CD4-positive, CD25-positive, alpha-beta regulatory T cell (primary cell): ENCODE measurements at regions not wholly inside any gene's neighbourhood (a gene's known extent, or its start where the extent isn't known, plus 50 kb on each side); places are given as distances from the start of the nearest gene placed in this dataset.

Experiments used
- ATAC-seq, 2 donors: fragments of 150-1000 bp; cut with Tn5 transposase; one replicate each; pipeline ENCODE4 v1.10.0; 2021; ENCODE audit warnings: low read depth in 2 of 2, moderate number of reproducible peaks in 2 of 2, moderate library complexity in 1 of 2
- DNase-seq, 3 donors: peaks; one replicate each; pipeline versions ENCODE4 v3.0.0 to v3.0.0-alpha.2; 2012 to 2022; ENCODE audit warnings: mixed read lengths in 1 of 3
- H3K27ac ChIP-seq: one replicate; pipeline ENCODE4 v1.7.0; 2013; ENCODE audit warnings: mild to moderate bottlenecking, low read length; ENCODE audit not compliant: insufficient read depth, poor library complexity, severe bottlenecking
- H3K27me3 ChIP-seq: one replicate; pipeline ENCODE4 v1.7.0; 2013; ENCODE audit warnings: low read length; ENCODE audit not compliant: control insufficient read depth, insufficient read depth
- H3K36me3 ChIP-seq: one replicate; pipeline ENCODE4 v1.7.0; 2013; ENCODE audit warnings: mild to moderate bottlenecking, low read length, moderate library complexity; ENCODE audit not compliant: control insufficient read depth, insufficient read depth
- H3K4me1 ChIP-seq: 2 replicates; pipeline ENCODE4 v1.7.0; 2013; ENCODE audit warnings: mild to moderate bottlenecking, low read length; ENCODE audit not compliant: insufficient read depth, control insufficient read depth, poor library complexity, severe bottlenecking
- H3K4me3 ChIP-seq: one replicate; pipeline ENCODE4 v1.7.0; 2013; ENCODE audit warnings: low read depth, mild to moderate bottlenecking, low read length, moderate library complexity
- H3K9me3 ChIP-seq, 2 experiments: 1 replicate in 1 of 2; 2 replicates in 1 of 2; pipeline ENCODE4 v1.7.0; 2013; ENCODE audit warnings: low read length in 2 of 2, mild to moderate bottlenecking in 1 of 2, moderate library complexity in 1 of 2; ENCODE audit not compliant: control insufficient read depth in 2 of 2
- H3K27ac Mint-ChIP-seq, 3 donors: one replicate each; pipeline ENCODE4 v1.8.0; 2020 to 2022; ENCODE audit warnings: mild to moderate bottlenecking in 3 of 3, mixed read lengths in 3 of 3, moderate library complexity in 2 of 3
- H3K27me3 Mint-ChIP-seq: one replicate; pipeline ENCODE4 v1.8.0; 2022; ENCODE audit warnings: mild to moderate bottlenecking, mixed read lengths
- H3K36me3 Mint-ChIP-seq: one replicate; pipeline ENCODE4 v1.8.0; 2020; ENCODE audit warnings: mixed read lengths
- H3K4me1 Mint-ChIP-seq, 4 donors: one replicate each; pipeline ENCODE4 v1.8.0; 2020 to 2022; ENCODE audit warnings: mixed read lengths in 4 of 4, mild to moderate bottlenecking in 1 of 4
- H3K4me3 Mint-ChIP-seq, 4 donors: one replicate each; pipeline ENCODE4 v1.8.0; 2020 to 2022; ENCODE audit warnings: mild to moderate bottlenecking in 4 of 4, mixed read lengths in 4 of 4, moderate library complexity in 3 of 4
- H3K9me3 Mint-ChIP-seq, 7 donors: one replicate each; pipeline ENCODE4 v1.8.0; 2020 to 2022; ENCODE audit warnings: mixed read lengths in 7 of 7, mild to moderate bottlenecking in 3 of 7, moderate library complexity in 2 of 7

GRCh38 chr2:164090533-164090932 is 354.7 kb upstream of the FIGN start:
- no peak overlapping the region for H3K27ac Mint-ChIP-seq
- no peaks in the 10 kb centered on the region for H3K9me3 ChIP-seq
- DNase-seq (no peak), ATAC-seq (no peak)
- H3K9me3 Mint-ChIP-seq: peaks cover 2 to 20% (median 7%) of the 10 kb centered on the region in 7 donors
- no peaks in the 10 kb centered on the region for H3K36me3 Mint-ChIP-seq
- H3K4me3 ChIP-seq: no peak overlapping the region
- H3K27me3 Mint-ChIP-seq: no peaks in the 10 kb centered on the region
- no peak overlapping the region for H3K27ac ChIP-seq
- no peaks in the 10 kb centered on the region for H3K36me3 ChIP-seq
- no peaks in the 10 kb centered on the region for H3K27me3 ChIP-seq
- H3K4me1 Mint-ChIP-seq: no peaks in the 10 kb centered on the region
- H3K4me3 Mint-ChIP-seq: no peak overlapping the region
- H3K4me1 ChIP-seq: no peaks in the 10 kb centered on the region

DNA sequence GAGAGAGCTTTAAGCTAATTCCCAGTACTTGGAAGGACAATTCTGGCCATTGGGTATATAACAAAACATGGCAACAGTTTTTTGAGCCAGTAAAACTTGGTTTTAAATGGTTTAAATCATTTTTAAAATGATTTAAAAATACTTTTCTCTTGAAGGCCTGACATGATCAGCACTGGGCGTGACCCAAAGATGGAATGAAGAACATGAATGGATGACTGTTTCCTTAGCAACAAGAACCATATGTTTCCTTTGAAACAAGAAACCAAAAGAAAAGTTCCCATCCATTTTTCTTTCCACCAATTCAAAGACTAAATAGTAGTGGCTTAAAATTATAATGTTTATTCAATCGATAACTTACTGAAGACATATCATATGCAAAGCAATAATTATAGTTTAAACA is 348.3 kb upstream of the FIGN start:
- no peak overlapping the region for H3K27ac Mint-ChIP-seq
- Histone ChIP-seq H3K4me1 (no peaks in the 10 kb centered on the region), H3K9me3 (peaks cover 0 to 3% of the 10 kb centered on the region in 2 experiments), H3K27me3 (no peaks in the 10 kb centered on the region), H3K4me3 (no peak overlapping the region), H3K36me3 (no peaks in the 10 kb centered on the region), H3K27ac (no peak overlapping the region)
- H3K4me3 Mint-ChIP-seq: no peak overlapping the region
- ATAC-seq: no peak
- H3K4me1 Mint-ChIP-seq: no peaks in the 10 kb centered on the region
- peaks cover 0 to 16% (median 4%) of the 10 kb centered on the region in 7 donors for H3K9me3 Mint-ChIP-seq
- H3K36me3 Mint-ChIP-seq: no peaks in the 10 kb centered on the region
- H3K27me3 Mint-ChIP-seq: no peaks in the 10 kb centered on the region
- no peak for DNase-seq

- H3K4me1 ChIP-seq: no peaks in the 10 kb centered on the region
- no peak overlapping the region for H3K27ac ChIP-seq
- no peaks in the 10 kb centered on the region for H3K27me3 Mint-ChIP-seq
- no peaks in the 10 kb centered on the region for H3K36me3 ChIP-seq
- no peak for ATAC-seq
- H3K27me3 ChIP-seq: no peaks in the 10 kb centered on the region
- H3K9me3 Mint-ChIP-seq: peaks cover 0 to 31% (median 6%) of the 10 kb centered on the region in 7 donors
- no peak for DNase-seq
- no peak overlapping the region for H3K4me3 ChIP-seq
- no peak overlapping the region for H3K27ac Mint-ChIP-seq
- H3K9me3 ChIP-seq: peaks cover 0 to 3% of the 10 kb centered on the region in 2 experiments
- H3K36me3 Mint-ChIP-seq: no peaks in the 10 kb centered on the region
- H3K4me3 Mint-ChIP-seq: no peak overlapping the region
- H3K4me1 Mint-ChIP-seq: no peaks in the 10 kb centered on the region
Measured at GRCh38 chr2:164080486-164080885, 344.7 kb upstream of the FIGN start.

- H3K27me3 ChIP-seq: no peaks in the 10 kb centered on the region
- Mint-ChIP-seq H3K36me3 (no peaks in the 10 kb centered on the region), H3K4me1 (no peaks in the 10 kb centered on the region), H3K27me3 (no peaks in the 10 kb centered on the region), H3K4me3 (no peak overlapping the region), H3K27ac (no peak overlapping the region), H3K9me3 (peaks cover 0 to 33% (median 4%) of the 10 kb centered on the region in 7 donors)
- H3K9me3 ChIP-seq: peaks cover 0 to 3% of the 10 kb centered on the region in 2 experiments
- DNase-seq (no peak), ATAC-seq (no peak)
- no peak overlapping the region for H3K4me3 ChIP-seq
- H3K36me3 ChIP-seq: no peaks in the 10 kb centered on the region
- no peaks in the 10 kb centered on the region for H3K4me1 ChIP-seq
- H3K27ac ChIP-seq: no peak overlapping the region
Measured at GRCh38 chr2:164079258-164079657, 343.4 kb upstream of the FIGN start.

DNA sequence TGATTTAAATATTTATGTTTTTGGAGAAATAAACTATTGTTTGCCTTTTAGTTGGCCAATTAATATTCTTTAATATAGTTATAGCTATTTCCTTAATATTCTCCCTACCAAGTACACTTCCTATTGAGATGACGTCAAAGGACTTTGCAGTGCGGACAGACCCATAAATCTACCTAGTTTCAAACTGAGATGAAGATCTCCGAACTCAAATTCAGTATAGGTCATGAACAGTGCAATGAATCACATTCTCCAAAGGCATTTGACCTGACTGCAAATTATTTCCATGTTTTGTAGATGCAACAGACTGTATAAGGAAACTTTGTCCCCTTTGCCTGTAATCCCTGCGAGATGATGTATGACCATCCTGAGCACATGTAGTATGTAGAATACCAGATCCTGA is 342.6 kb upstream of the FIGN start:
- no peaks in the 10 kb centered on the region for H3K36me3 Mint-ChIP-seq

DNA sequence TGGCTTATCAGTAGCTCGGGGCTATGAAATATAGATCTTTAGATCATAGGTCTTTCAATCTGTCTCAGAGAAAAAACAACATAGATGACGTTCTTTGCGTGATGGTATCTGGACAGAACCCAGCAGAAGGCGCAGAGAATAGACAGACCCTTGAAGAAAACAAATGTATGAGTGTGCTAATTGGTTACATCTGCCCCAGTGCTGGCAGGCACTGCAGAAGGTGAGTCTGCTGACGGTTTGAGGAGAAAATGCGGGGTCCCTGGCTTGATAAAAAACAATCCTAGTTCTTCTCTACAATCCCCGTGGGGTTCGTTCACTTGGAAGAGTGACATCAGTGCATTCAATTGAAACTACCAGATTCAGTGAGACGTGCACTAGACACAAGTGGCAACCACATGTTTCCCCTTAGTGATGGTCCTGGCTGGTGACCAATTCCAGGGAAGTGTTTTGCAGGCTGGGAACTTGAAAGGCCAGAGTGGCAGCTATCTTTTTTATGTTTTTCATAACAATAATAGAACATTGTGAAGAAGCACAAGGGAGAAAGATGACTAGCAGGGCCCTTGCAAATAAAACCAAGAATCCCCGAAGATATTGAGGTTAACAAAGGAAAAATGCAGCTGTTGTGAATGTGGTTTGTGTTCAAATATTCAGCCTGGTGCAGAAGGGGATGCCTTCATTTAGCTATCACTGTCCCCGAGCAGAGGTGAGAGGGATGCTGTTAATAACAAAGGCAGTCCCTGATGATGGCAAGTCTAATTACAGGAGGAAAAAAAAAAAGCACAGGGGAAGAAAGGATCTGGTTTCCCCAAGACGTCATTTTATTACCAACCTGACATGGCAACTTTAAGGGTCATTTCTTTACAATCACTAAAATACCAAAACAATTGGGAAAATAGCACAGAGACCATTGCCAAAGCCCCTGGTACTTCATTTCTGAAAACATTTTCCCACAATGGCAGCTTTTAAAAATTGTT is 337.6 kb upstream of the FIGN start:
- Mint-ChIP-seq H3K27ac (no peak overlapping the region), H3K4me1 (no peaks in the 10 kb centered on the region), H3K27me3 (no peaks in the 10 kb centered on the region), H3K36me3 (no peaks in the 10 kb centered on the region), H3K9me3 (peaks cover 0 to 18% (median 5%) of the 10 kb centered on the region in 7 donors), H3K4me3 (no peak overlapping the region)
- DNase-seq (no peak), ATAC-seq (no peak)
- Histone ChIP-seq H3K36me3 (no peaks in the 10 kb centered on the region), H3K27me3 (no peaks in the 10 kb centered on the region), H3K4me3 (no peak overlapping the region), H3K9me3 (no peaks in the 10 kb centered on the region), H3K27ac (no peak overlapping the region), H3K4me1 (no peaks in the 10 kb centered on the region)

More for the DNA sequence above, 342.6 kb upstream of the FIGN start:
- Mint-ChIP-seq H3K4me1 (no peaks in the 10 kb centered on the region), H3K27ac (no peak overlapping the region), H3K27me3 (no peaks in the 10 kb centered on the region), H3K9me3 (peaks cover 0 to 28% (median 5%) of the 10 kb centered on the region in 7 donors), H3K4me3 (no peak overlapping the region)
- Histone ChIP-seq H3K27ac (no peak overlapping the region), H3K9me3 (peaks cover 0 to 3% of the 10 kb centered on the region in 2 experiments), H3K27me3 (no peaks in the 10 kb centered on the region), H3K36me3 (no peaks in the 10 kb centered on the region), H3K4me1 (no peaks in the 10 kb centered on the region), H3K4me3 (no peak overlapping the region)
- DNase-seq (no peak), ATAC-seq (no peak)

GRCh38 chr2:164069540-164069939 is 333.7 kb upstream of the FIGN start:
- no peak for DNase-seq
- no peaks in the 10 kb centered on the region for H3K36me3 Mint-ChIP-seq
- Histone ChIP-seq H3K4me3 (no peak overlapping the region), H3K27ac (no peak overlapping the region), H3K36me3 (no peaks in the 10 kb centered on the region), H3K4me1 (no peaks in the 10 kb centered on the region), H3K9me3 (no peaks in the 10 kb centered on the region), H3K27me3 (no peaks in the 10 kb centered on the region)
- peaks cover 0 to 16% (median 2%) of the 10 kb centered on the region in 7 donors for H3K9me3 Mint-ChIP-seq
- H3K4me3 Mint-ChIP-seq: no peak overlapping the region
- H3K27ac Mint-ChIP-seq: no peak overlapping the region
- H3K27me3 Mint-ChIP-seq: no peaks in the 10 kb centered on the region
- no peaks in the 10 kb centered on the region for H3K4me1 Mint-ChIP-seq
- no peak for ATAC-seq

- Mint-ChIP-seq H3K4me1 (no peaks in the 10 kb centered on the region), H3K4me3 (no peak overlapping the region), H3K9me3 (peaks cover 0 to 13% (median 2%) of the 10 kb centered on the region in 7 donors), H3K36me3 (no peaks in the 10 kb centered on the region), H3K27me3 (no peaks in the 10 kb centered on the region), H3K27ac (no peak overlapping the region)
- H3K9me3 ChIP-seq: peaks cover 0 to 3% of the 10 kb centered on the region in 2 experiments
- no peak for ATAC-seq
- no peak for DNase-seq
- H3K27ac ChIP-seq: no peak overlapping the region
- H3K27me3 ChIP-seq: no peaks in the 10 kb centered on the region
- H3K4me1 ChIP-seq: no peaks in the 10 kb centered on the region
- H3K36me3 ChIP-seq: no peaks in the 10 kb centered on the region
- H3K4me3 ChIP-seq: no peak overlapping the region
Measured at GRCh38 chr2:164068063-164068462, 332.3 kb upstream of the FIGN start.
